Peyer's patch (tissue), 4 donors: ENCODE measurements at regions not wholly inside any gene's neighbourhood (a gene's known extent, or its start where the extent isn't known, plus 50 kb on each side); places are given as distances from the start of the nearest gene placed in this dataset.

ENCODE experiments used
- DNase-seq, 3 donors: peaks; one replicate each; pipeline ENCODE4 v3.0.0-alpha.2; 2017 to 2019
- H3K27ac ChIP-seq, 4 donors: fragments of 200-600 bp; sonication (generic); one replicate each; pipeline ENCODE4 v1.5.1; 2016 to 2019
- H3K27me3 ChIP-seq, 2 donors: fragments of 200-600 bp; sonication (generic); one replicate each; pipeline ENCODE4 v1.5.1; 2019
- H3K36me3 ChIP-seq, 3 donors: fragments of 200-600 bp; sonication (generic); one replicate each; pipeline ENCODE4 v1.5.1; 2016 to 2019
- H3K4me1 ChIP-seq, 4 donors: fragments of 200-600 bp; sonication (generic); one replicate each; pipeline ENCODE4 v1.5.1; 2016 to 2019
- H3K4me3 ChIP-seq, 4 donors: fragments of 200-600 bp; sonication (generic); 1 replicate in 3 of 4; 2 replicates in 1 of 4; pipeline ENCODE4 v1.5.1; 2016 to 2019; ENCODE audit warnings: mild to moderate bottlenecking in 1 of 4
- H3K9me3 ChIP-seq, 4 donors: fragments of 200-600 bp; sonication (generic); one replicate each; pipeline ENCODE4 v1.5.1; 2016 to 2019; ENCODE audit warnings: mild to moderate bottlenecking in 1 of 4
- CTCF ChIP-seq, 6 experiments: fragments of 450-650 bp in 4 of 6; fragments of 200-600 bp in 2 of 6; sonication (generic) in 1 of 6; IDR thresholded peaks; one replicate each; pipeline ENCODE4 v1.5.1; 2017 to 2019; ENCODE audit warnings: antibody characterized with exemption in 6 of 6, mild to moderate bottlenecking in 3 of 6, moderate library complexity in 1 of 6
- POLR2A ChIP-seq, 2 donors: fragments of 450-650 bp; IDR thresholded peaks; one replicate each; pipeline ENCODE4 v1.5.1; 2017; ENCODE audit warnings: antibody characterized with exemption in 2 of 2, mild to moderate bottlenecking in 2 of 2, moderate library complexity in 2 of 2

DNA sequence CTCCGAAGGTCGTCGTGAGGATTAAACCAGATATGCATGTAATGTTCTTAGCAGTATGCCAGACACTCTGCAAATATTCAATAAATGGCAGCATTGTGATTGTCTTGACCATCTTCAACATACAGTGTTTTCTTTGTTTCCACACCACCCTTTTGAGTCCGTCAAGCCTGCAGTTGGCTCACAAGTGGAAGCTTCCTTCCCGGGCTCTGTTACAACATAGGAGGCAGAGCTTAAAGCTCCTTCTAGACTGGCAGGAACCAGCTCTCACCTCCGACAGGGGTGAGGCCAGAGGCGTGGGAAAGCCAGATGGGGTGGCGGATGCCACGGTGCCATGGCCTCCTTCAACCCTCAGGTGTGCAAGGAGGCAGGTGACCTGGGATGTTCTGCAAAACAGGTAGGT is 138.3 kb downstream of the FOXL1 start:
- TF ChIP-seq POLR2A (IDR thresholded peaks at IDR 0.05) (no peak), CTCF (IDR thresholded peaks at IDR 0.05) (no peak)
- no peak overlapping the region for H3K4me3 ChIP-seq
- DNase-seq = no peak
- no peaks in the 10 kb centered on the region for H3K4me1 ChIP-seq
- no peaks in the 10 kb centered on the region for H3K27me3 ChIP-seq
- H3K9me3 ChIP-seq = no peaks in the 10 kb centered on the region
- no peaks in the 10 kb centered on the region for H3K36me3 ChIP-seq
- H3K27ac ChIP-seq = no peak overlapping the region

- no peak for DNase-seq
- Histone ChIP-seq H3K4me1 (no peaks in the 10 kb centered on the region), H3K36me3 (no peaks in the 10 kb centered on the region), H3K27me3 (no peaks in the 10 kb centered on the region), H3K27ac (no peak overlapping the region), H3K4me3 (no peak overlapping the region), H3K9me3 (no peaks in the 10 kb centered on the region)
- TF ChIP-seq POLR2A (IDR thresholded peaks at IDR 0.05) (no peak), CTCF (IDR thresholded peaks at IDR 0.05) (no peak)
Measured at GRCh38 chr16:86718118-86718517, 139.8 kb downstream of the FOXL1 start.

DNA sequence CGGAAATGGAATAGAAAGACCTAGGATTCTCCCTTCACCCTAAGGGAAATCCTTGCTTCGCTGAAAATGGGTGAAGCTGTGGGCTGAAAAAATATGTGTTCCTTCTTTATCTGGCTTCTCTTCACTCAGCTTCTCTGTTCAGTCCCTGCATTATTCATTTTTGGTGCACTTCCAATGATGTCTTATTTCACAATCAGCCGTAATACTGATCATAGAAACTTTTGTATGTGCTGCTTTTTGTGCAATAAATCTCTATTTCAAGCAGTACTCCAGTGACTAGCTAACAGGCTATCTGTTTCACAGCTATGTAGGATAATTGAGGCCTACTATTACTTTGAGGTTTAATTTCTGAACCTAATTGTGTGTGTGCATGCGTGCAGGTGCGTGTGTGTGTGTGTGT is 144.6 kb downstream of the FOXL1 start:
- H3K27ac ChIP-seq = no peak overlapping the region
- no peaks in the 10 kb centered on the region for H3K4me1 ChIP-seq
- TF ChIP-seq POLR2A (IDR thresholded peaks at IDR 0.05) (no peak), CTCF (IDR thresholded peaks at IDR 0.05) (no peak)
- H3K4me3 ChIP-seq = no peak overlapping the region
- no peak for DNase-seq
- H3K36me3 ChIP-seq = no peaks in the 10 kb centered on the region
- no peaks in the 10 kb centered on the region for H3K9me3 ChIP-seq
- no peaks in the 10 kb centered on the region for H3K27me3 ChIP-seq

DNA sequence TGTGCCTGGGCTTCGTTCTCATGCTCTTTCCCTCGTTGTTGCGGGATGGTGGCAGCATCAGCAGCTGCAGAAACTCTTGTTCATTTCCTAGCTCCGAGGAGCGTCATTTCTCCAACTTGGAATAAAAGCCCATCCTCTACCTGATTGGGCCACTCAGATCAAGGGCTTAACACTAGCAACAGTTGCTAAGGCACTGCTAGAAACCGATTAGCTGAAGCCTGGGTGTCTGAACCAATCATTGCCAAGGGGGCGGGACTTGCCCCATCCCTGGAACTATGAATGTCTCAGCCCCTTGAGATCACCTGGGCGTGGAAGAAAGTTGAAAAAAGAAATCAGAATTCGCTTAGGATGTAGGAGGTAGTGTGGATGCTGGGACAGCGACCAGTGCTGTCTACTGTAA is 145.3 kb downstream of the FOXL1 start:
- Histone ChIP-seq H3K9me3 (peaks cover 0 to under 1% (median 0%) of the 10 kb centered on the region in 4 donors), H3K27me3 (no peaks in the 10 kb centered on the region), H3K27ac (no peak overlapping the region), H3K4me1 (no peaks in the 10 kb centered on the region), H3K4me3 (no peak overlapping the region), H3K36me3 (no peaks in the 10 kb centered on the region)
- DNase-seq = no peak
- TF ChIP-seq CTCF (IDR thresholded peaks at IDR 0.05) (no peak), POLR2A (IDR thresholded peaks at IDR 0.05) (no peak)

GRCh38 chr16:86725401-86725800 is 147.1 kb downstream of the FOXL1 start:
- H3K27ac ChIP-seq = no peak overlapping the region
- H3K36me3 ChIP-seq = no peaks in the 10 kb centered on the region
- H3K9me3 ChIP-seq = peaks cover 0 to 5% (median 0%) of the 10 kb centered on the region in 4 donors
- no peak for DNase-seq
- TF ChIP-seq CTCF (IDR thresholded peaks at IDR 0.05) (no peak), POLR2A (IDR thresholded peaks at IDR 0.05) (no peak)
- no peaks in the 10 kb centered on the region for H3K4me1 ChIP-seq
- H3K27me3 ChIP-seq = no peaks in the 10 kb centered on the region
- no peak overlapping the region for H3K4me3 ChIP-seq

- no peak for TF ChIP-seq POLR2A (IDR thresholded peaks at IDR 0.05)
- no peak for TF ChIP-seq CTCF (IDR thresholded peaks at IDR 0.05)
- DNase-seq = no peak
- no peaks in the 10 kb centered on the region for H3K27me3 ChIP-seq
- no peak overlapping the region for H3K27ac ChIP-seq
- H3K36me3 ChIP-seq = no peaks in the 10 kb centered on the region
- peaks cover 0 to 5% (median 0%) of the 10 kb centered on the region in 4 donors for H3K9me3 ChIP-seq
- H3K4me3 ChIP-seq = no peak overlapping the region
- H3K4me1 ChIP-seq = no peaks in the 10 kb centered on the region
Measured at GRCh38 chr16:86726340-86726739, 148.0 kb downstream of the FOXL1 start.
